AG08395 (cell line): ENCODE measurements at regions not wholly inside any gene's neighbourhood (a gene's known extent, or its start where the extent isn't known, plus 50 kb on each side); places are given as distances from the start of the nearest gene placed in this dataset.

ENCODE experiments used
- DNase-seq: peaks from one replicate; pipeline ENCODE4 v3.0.0; 2012; ENCODE audit warnings: mixed read lengths, low spot score

DNA sequence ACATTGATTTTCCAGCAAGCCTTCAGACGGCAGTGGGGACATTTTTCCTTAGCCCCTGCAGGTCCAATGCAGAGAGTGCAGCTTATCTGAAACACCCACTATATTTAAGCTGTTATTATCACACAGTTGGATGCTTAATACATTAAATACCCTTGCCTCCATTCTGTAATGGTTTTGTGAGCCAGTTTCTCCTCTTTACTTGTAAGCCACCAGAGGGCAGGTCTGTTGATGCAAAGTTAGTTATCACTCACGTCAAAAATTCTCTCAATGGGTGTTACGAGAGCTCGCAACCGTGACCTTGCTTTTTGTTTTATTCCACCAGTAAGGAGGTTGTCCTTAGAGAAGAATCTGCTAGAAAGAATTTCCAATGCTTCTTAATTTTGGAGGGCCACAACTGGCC, 189.8 kb downstream of the INSIG2 start:
- DNase-seq = no peak

DNA sequence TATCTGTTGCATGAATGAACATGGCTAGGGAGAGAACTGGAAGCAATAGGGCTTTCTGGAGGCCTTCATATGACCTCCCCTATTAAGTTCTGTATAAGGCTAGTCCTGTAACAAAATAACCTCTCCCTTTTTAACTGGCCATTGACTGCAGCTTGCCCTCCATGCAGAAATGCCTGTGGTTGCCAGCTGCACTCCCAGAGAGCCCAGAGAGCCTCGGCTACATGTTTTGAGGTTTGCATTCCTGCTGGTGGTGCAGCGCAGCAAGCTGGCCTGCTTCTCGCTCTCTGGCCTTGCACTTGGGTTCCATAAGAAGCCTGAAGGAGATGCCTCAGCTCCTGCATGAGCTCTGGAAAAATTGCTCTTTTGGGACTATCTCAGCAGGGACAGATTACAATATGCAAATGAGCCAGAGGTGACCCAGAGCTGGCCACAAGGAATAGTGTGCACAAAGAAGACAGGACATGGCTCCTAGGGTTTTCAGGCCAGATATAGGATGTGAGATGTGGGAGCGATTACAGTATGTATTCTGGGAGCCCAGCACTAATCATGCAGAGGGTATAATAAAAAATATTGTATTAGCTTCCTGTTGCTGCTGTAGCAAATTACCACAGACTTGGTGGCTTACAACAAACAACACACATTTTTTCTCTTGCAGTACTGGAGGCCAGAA, 186.7 kb downstream of the INSIG2 start:
- DNase-seq = no peak

DNA sequence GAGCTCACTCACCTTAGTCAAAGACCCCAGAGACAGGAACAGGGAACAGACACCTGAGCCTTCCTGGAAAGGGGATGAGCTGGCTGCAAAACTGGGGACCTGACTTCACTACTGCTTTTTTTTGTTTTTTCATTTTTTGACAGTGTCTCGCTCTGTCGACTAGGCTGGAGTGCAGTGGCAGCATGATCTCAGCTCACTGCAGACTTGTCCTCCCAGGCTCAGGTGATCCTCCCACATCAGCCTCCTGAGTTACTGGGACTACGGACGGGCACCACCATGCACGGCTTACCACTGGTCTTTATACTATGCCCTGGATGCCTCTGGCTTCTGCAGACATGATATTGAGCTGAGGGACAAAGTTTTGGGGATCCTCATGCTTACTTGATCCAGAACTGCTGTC, 184.1 kb downstream of the INSIG2 start:
- DNase-seq = no peak

DNA sequence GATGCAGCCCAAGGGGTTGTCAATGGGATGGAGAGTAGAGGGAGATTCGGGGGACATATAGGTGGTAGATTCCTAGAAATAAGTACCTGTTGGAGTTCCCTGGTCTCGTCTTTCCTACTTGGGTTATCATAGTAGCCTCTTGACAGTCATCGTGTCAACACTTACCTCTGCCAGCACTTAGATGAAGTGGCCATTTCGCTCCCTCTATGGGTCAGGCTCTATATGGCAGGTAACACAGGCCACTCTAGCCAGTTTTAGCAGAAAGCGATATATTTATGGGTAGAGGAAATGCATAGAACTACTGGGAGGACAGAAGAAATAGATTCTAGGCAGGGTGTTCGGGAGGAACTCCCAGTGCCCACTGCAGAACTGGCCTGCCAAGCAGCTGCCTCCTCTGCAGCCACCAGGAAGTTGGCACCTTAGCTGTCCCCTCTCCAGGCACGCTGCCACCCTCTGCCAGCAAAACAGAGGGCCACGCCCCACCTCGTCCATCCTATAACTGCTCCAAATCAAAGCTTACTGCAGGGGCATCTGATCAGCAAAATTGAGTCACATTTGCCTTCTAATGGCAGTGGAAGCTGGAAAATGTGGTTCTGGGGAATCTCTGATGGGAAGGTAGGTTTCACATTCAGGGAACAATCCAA, 181.3 kb downstream of the INSIG2 start:
- no peak for DNase-seq

DNA sequence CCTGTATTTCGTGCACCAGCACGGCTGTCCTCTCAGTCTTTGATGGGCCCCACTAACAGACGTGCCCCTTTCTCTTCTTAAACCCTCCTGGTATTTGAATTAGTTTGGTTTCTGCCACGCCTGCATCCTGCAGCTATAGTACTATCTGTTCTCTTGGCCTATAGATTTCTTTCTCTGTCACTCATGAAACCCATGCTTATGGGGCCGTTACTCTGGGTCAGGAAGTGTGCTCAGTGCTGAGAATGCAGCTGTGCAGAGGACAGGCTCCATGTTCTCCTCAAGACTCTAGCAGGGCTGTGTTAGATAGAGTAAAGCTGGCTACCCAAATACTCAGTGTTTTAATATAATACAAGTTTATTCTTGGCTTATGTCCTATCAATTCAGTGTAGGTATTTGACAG, 180.0 kb downstream of the INSIG2 start:
- DNase-seq = no peak

DNA sequence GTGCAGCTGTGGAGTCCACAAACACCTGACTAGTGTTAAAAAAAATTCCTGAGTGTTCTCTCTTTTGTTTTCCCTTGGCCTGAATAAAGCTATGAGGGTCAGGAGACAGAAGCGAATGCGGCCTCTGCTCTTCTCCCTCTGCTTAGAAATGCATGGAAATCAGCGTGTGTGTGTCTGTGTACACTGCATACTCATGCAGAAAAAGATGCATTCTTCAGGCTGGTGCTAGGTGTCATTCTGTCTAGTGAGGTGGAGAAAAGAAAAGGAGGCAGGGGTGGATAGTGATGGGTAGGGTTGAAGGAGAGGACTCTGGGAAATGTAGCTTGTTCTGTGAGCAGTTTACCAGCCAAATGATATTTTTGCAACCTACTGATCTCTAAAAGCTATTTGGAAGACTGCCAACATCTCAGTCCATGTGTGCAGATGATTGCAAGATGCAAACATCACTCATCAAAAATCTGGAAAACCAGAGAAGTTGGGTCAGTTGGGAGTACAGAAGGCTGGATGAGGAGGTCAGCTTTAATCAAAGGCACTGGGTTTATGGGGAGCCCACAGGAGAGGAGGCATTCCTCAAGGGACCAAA, 177.7 kb downstream of the INSIG2 start:
- DNase-seq = no peak

DNA sequence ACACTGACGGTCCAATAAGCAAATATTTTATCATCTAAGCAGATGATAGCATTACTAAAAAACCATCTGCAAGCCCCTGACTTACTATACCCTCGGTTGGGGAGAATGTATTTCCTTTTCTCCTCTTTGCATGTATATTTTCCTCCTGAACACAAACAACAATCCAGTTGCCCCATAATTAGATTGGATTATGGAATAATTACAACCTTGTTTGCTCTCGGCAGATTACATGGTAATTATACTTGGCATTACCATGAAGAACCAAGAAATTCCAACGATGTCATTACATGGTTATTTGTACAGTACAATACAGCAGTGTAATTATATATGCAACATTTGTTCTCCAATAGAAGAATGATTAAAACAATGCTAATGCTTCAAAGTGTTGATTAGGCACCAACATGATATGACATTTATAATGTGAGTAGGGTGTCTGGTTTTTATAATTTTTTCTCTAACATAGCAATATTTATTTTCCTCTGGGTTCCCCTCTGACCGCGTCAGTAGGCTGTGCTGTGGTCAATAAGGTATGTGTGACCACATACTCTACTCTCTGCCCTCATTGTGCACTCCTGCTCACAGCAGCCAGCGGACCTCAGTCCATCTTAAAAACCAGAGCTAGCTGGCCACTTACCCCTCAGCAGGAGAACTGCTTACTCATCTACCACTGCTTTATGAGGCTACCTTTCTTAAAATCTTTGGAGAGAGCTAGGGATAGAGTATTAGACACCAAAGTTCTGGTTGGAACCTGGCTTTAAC, 176.1 kb downstream of the INSIG2 start:
- DNase-seq = no peak

DNA sequence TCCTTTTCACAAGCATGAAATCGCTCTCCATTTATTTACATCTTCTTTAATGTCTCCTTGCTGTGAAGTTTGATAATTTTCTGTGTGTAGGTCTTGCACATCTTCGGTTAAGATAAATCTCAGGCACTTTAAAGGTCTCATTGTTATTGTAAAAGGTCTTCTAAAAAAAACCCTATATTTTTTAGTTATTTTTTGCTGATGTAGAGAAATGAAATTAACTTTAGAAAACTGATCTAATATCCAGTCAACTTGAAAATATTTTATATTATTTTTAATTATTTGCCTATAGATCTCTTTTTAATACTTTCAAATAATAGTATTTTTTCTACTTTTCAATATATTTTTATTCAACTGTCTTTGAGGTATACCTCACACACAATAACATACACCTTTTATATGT, 169.4 kb downstream of the INSIG2 start:
- no peak for DNase-seq

DNA sequence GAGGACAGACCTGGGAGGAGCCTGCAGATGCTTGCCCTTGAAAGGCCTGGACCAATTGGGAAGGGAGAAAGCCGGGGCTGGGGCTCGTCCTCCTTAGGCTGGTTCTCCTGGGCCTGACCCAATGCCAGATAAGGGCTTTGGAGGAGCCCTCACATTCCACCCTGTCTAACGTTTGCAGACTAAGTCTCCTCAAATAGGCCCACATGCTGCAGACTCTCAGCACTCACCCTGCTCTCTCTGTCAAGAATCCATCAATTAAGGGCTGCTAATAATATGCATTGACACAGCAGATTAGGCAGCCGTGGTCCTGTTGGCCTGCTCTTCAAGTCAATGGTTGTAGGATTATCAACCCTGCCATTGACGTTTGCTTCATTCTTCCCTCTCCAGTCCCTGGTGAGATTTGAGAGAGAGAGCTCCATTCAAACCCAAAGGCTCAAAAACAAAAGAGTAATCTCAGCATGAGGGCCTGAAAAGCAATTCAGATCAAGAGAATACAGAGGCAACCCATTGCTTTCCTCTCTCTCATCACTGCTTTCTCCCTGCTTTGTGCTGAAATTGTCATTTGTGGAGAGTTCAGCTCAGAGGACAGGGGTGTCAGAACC, 167.6 kb downstream of the INSIG2 start:
- DNase-seq = no peak

DNA sequence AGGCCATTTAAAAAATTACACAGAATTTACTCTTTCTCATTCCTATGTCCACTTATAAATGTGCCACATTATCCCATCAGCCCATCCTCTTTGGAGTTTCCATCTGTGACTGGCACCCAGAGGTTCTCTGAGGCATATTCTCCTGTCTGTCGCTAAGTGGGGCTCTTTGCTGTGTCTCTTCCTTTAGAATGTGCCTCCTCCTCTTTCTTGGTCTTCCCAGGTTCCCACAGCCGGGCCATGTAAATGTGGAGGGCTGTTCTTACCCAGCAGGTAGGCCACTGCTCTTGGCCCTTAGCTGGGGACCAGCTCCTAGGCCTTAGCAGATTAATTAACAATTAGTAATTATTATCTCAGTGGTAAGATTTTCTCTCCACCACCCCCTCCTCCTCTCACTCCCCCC, 167.0 kb downstream of the INSIG2 start:
- no peak for DNase-seq

DNA sequence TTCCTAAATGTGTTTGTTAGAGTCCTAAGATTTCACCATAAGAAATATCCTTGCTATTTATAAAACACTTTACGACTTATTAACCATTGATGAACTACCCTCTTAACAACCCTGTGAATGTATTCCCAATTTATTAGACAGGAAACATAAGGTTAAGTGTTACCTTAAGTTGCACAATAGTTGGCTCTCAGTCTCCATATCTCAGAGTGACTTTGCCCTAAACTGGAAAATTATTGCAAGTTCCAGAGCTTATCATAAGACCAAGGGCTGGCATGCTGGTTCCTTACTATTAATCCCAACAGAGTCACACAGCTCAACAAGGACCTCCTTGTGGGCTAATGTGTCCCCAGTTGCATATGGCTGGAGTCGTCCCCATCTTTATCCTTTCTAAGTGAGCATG, 165.8 kb downstream of the INSIG2 start:
- DNase-seq = no peak

DNA sequence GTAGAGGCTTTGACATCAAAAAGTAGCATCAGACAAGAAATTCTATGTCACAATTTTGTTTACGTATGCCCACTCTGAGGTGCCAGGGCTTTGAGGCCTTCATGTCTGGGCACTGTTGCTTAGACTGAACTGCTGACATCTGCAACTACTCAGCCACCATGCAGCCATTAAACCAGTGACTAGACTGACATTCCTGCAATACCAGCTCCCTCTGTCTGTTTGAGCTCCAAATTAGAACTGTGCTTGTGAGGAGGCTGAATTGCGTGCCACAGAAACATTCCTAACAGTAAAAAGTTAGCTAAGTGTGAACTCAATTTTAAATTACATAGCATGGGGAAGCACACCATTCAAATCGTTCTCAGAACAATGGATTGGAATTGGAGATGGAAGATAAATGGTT, 163.2 kb downstream of the INSIG2 start:
- DNase-seq = peak; percentile 85

DNA sequence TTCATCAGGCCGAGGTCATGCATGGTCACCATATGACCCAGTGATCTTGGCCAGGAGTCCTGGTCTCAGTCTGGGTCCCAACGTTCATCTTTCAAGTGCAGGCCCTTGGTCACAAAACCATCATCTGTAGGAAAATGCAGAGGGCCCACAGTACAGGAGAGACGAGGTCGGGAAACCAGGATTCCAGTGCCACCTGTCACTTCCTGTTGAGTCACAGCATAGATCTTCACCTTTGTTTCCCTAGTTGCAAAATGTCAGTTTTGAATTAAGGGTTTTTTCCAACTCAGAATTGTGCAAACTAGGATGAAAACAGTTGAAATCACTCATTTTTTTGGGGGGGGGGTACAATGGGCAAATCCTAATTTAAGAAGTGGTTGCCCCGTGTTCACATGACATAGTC, 162.2 kb downstream of the INSIG2 start:
- DNase-seq = no peak

DNA sequence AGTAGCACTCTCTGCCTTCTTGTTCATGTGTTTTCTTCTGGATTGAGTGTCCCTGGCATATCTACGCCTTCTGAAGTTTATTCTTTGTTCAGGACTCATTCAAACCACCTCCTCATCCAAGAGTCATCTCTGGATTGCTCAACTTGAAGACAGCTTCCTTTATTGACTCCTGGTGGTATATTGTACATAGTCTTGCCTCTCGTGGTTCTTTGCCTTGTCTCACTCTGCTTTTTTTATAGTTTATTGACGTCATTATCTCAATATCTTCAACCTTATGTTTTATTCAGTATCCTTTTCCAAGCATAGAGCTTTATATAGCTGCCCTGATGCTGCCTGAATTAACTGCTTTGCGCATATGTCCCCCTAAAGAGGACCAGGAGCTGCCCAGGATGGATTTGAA, 161.7 kb downstream of the INSIG2 start:
- DNase-seq = peak; percentile 71

DNA sequence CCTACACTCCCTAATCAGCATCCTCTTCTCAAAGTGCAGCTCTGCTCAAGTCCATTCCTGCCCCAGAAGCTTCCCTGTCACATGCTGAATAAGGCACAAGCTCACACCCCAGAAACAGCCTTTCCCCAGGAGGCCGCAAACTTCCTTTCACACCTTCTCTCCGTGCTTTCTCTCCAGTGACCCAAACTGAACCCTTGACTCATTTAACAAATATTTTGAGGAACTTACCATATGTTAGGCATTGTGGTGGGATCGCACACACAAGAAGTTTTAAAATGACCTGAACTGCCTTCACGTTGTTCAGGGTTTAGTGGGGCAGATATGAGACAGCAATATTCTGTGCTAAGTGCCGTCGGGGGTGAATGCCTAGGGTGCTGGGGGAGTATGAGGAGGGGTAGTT, 161.3 kb downstream of the INSIG2 start:
- peak; percentile 61 for DNase-seq

DNA sequence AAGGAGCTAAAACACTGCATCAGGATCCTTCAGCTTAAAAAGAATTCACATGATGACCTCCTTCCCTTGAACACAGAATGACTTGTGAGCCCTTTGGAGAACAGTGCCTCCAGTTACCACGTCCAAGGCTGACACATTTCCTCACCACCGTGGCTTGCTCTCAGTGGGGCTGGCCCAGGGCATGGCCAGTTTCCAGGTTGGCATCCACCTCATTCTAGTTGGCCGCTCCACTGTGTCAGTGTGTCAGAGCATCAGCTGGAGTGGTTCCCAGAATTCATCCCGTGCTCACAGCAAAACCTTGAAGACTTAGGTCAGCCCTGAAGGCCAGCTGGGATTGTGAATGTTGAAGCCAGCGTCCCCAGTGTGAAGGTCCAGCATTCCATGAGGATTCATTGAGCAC, 158.5 kb downstream of the INSIG2 start:
- peak; percentile 74 for DNase-seq

DNA sequence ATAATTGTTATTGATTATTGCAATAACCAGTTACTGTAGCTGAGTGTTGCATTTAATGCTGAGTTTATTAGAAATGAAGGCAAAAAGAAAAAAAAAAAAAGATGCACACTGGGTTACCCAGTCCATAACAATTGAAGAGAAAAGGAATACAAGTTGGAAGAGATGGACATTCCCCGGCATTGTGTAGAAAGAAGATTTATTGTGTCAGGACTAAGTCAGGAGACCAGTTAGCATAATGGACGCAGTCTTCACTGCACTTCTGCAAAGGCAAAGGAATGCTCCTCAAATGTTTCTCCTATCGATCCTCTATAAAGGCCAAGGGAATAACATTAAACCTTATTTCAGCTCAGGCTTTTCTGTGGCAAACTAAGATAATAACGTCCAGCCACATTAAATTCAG, 157.8 kb downstream of the INSIG2 start:
- DNase-seq = no peak

DNA sequence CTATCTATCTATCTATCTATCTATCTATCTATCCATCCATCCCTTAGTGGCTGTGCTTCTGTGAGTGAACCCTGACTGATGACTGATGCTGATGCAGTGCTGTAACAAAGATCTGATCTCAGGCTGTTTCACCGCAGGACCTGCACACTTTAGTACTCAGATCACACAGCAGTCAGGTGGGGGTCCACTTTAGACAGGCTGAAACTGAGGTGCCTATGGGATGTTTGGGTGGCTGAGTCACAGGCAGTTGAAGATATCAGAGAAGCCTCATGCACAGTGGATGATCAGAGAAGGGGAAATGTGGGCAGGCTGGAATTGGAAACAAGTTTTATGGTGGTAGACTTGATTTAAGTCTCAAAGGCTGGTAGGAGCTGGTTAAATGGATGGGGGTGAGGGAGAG, 156.4 kb downstream of the INSIG2 start:
- no peak for DNase-seq

DNA sequence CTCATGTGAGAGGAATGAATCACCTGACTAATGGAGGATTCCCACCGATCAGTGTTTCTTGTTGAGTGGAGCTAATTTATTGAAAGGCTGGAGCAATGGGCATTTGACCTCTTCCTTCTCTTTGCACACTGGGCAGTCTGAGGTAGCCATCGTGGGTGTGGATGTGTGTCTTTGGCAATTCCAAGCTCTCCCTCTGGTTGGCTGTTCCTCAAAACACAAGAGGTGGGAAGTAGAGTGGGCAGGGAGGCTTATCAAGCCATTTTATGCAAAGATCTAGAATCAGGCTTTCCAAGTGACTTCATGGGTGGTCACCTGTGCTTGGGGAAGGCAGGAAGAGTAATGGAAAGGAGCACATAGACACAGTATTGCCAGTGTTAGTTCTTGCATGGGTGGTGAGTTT, 154.8 kb downstream of the INSIG2 start:
- no peak for DNase-seq

DNA sequence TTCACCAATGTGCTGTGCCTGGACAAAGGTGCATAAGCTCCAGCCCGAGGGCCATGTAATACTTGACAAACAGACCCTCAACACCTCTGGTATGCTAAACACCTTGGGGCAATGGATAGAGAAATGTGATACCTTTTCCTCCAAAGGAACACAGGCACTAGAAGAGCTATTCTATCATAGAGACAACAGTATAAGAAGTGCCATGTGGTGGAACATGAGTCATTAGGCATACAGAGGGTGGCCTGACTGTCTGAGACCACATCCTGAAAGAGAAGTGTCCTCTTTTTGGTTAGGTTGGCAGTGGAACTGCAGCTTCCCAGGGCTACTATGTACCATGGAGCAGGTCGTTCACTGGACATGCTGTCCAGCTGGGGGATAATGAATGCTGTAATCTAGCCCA, 153.9 kb downstream of the INSIG2 start:
- peak; percentile 64 for DNase-seq

DNA sequence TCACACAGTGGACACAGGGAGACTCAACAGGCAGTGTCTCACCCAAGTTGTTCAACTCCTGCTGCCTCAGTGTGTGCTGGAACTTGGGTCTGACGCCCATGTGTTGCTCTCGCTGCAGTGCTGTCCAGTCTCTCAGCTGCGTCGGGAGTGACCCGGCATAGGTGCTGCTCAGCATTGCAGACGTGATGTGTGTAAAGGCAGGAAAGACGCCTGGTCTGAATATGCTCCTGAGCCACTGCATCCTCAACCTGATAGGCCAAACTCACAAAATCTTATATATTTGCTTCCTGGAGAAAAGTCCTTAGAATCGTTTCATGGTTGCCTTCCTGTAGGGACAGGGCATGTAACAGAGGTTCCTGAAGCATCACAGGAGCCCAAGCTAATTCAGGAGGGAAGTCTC, 152.9 kb downstream of the INSIG2 start:
- DNase-seq = no peak

DNA sequence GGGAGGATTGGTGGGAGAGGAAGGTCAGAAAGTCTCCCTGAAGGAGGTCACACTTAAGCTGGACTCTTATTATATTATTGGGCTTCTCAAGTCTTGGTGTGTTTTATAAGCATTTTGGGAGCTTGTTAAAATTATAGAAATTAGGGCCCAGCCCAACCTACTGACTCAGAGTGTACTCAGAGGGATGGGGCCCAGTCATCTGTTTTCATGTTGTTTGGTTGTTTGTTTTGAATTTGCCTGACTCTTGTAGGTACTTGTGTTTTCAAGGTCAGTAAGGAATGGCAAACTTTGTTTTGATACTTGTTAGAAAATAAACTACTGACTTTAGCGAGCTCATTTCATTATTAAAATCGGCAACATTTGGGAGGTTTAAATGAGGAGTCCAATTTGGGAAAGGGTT, 152.0 kb downstream of the INSIG2 start:
- DNase-seq = no peak

DNA sequence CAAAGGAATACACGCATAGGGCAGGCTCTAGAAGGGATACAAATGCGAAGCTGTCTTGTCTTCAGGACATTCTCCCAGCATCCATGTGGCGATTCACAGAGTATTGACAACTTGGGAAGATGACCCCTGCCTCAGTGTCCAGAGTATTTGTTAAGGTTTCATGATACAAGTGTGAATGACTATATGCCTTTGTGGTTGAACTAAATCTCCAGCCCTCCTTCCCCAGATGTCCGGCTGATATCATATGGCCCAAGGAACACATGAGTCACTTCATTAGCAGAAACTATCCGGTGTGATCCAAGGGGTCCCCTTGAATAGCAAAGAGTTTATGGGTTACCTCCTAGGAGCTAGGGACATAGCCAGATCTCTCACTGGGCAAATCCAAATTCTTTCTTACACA, 151.0 kb downstream of the INSIG2 start:
- DNase-seq = no peak
